ENCODE measurements at regions not wholly inside any gene's neighbourhood (a gene's known extent, or its start where the extent isn't known, plus 50 kb on each side); places are given as distances from the start of the nearest gene placed in this dataset.

DNA sequence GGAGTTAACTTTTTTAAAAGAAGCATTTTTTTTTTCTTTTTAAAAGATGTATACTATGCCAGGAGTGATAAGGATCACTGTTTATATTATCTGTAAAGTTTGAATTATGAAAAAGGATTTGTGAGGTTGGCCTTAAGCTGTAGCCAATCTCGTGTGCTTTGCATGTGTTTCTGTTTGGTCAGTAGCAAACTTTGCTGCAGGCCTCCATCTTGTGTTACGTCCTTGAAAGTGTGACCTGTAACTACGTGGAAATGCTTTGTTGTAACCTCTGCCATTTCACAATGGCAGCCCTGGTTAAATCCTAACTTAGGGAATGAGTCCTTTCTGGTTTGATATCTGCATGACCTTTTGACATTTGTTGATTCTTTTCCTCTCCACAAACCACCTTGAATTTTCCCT, 1345.6 kb downstream of the NSUN3 start:
- H3K9me3 Mint-ChIP-seq: no peaks in the 10 kb centered on the region
- intact Hi-C loops (cut with micrococcal nuclease): no loop called here
- no peak overlapping the region for H3K4me3 Mint-ChIP-seq
- H3K27me3 Mint-ChIP-seq: no peaks in the 10 kb centered on the region
- no peak for DNase-seq
- no peaks in the 10 kb centered on the region for H3K36me3 Mint-ChIP-seq (ENCODE audit: low read depth)
- H3K4me1 Mint-ChIP-seq: no peaks in the 10 kb centered on the region
- no peak overlapping the region for H3K27ac Mint-ChIP-seq

DNA sequence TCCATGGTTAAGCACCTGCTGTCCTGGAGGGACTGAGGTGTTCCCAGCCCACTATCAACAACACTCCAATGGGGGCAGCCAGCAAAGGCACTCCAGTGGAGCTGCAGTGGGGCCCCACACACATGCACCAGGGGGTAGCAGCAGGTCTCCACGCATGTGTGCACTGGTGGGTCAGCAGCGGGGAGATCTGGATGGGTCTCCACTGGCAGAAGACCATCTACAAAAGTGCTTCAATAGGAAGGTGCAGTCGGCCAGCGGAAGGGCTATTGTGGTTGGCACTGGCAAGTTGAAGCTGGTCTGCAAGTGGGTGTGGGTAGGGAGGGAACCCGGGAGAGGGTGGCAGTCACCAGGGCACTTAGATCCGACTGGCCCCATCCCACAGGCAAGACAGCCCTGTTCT, 1355.4 kb downstream of the NSUN3 start:
- H3K9me3 Mint-ChIP-seq: no peaks in the 10 kb centered on the region
- no peaks in the 10 kb centered on the region for H3K4me1 Mint-ChIP-seq
- intact Hi-C loops (cut with micrococcal nuclease): no loop called here
- no peak overlapping the region for H3K27ac Mint-ChIP-seq
- H3K27me3 Mint-ChIP-seq: no peaks in the 10 kb centered on the region
- no peaks in the 10 kb centered on the region for H3K36me3 Mint-ChIP-seq (ENCODE audit: low read depth)
- no peak for DNase-seq
- H3K4me3 Mint-ChIP-seq: no peak overlapping the region

DNA sequence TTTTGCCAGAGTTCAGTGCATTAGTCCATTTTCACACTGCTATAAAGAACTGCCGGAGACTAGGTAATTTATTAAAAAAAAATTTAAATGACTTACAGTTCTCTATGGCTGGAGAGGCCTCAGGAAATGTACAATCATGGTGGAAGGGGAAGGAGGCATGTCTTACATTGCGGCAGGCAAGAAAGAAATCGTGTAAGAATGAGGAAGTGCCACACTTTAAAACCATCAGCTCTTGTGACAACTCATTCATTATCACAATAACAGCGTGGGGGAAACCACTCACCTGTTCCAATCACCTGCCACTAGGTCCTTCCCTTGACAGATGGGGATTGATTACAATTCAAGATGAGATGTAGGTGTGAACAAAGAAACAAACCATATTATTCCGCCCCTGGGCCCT, 1361.4 kb downstream of the NSUN3 start:
- Mint-ChIP-seq H3K27me3 (no peaks in the 10 kb centered on the region), H3K9me3 (peaks cover 3% of the 10 kb centered on the region), H3K27ac (no peak overlapping the region), H3K36me3 (ENCODE audit: low read depth) (no peaks in the 10 kb centered on the region), H3K4me1 (no peaks in the 10 kb centered on the region), H3K4me3 (no peak overlapping the region)
- intact Hi-C loops (cut with micrococcal nuclease): no loop called here
- DNase-seq: no peak

DNA sequence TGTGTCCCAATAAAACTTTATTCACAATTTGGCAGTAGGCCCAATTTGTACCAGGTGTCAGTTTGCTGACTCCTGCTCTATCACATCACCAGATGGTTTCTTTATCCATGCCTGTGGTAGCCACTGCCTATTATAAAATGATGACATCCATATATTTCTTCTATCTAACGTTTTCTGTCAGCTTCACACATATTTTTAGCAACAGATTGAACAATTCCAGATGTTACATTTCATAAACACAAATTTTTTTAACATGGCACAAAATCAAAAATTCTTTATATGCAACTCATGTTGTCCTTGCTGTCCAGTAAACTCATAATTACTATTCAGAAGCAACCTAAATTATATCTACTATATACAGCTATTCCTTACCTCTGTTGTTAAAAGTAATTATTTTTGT, 1371.6 kb downstream of the NSUN3 start:
- H3K9me3 Mint-ChIP-seq: no peaks in the 10 kb centered on the region
- H3K36me3 Mint-ChIP-seq (ENCODE audit: low read depth): no peaks in the 10 kb centered on the region
- intact Hi-C loops (cut with micrococcal nuclease): no loop called here
- H3K27me3 Mint-ChIP-seq: no peaks in the 10 kb centered on the region
- no peak overlapping the region for H3K4me3 Mint-ChIP-seq
- H3K4me1 Mint-ChIP-seq: no peaks in the 10 kb centered on the region
- H3K27ac Mint-ChIP-seq: no peak overlapping the region
- DNase-seq: no peak

DNA sequence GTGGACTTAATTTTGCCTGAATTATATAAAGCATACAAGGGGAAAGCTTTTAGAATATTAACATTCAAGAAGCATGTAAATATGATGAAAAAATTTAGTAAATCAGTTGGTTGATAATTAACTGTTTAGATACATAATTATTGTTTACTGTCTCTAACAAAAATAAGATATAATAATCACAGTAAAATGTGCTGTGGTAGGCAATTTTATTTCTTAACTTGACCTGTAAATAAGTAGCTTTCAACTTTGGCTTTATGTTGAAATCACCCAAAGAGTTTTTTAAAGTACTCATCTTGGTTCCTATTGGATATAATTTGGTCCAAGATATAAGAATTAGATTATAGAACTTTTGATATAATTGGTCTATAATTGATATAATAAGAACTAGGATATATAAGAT, 1374.5 kb downstream of the NSUN3 start:
- no peaks in the 10 kb centered on the region for H3K27me3 Mint-ChIP-seq
- H3K36me3 Mint-ChIP-seq (ENCODE audit: low read depth): no peaks in the 10 kb centered on the region
- no peak for DNase-seq
- H3K9me3 Mint-ChIP-seq: no peaks in the 10 kb centered on the region
- H3K4me3 Mint-ChIP-seq: no peak overlapping the region
- H3K27ac Mint-ChIP-seq: no peak overlapping the region
- no peaks in the 10 kb centered on the region for H3K4me1 Mint-ChIP-seq
- intact Hi-C loops (cut with micrococcal nuclease): no loop called here

DNA sequence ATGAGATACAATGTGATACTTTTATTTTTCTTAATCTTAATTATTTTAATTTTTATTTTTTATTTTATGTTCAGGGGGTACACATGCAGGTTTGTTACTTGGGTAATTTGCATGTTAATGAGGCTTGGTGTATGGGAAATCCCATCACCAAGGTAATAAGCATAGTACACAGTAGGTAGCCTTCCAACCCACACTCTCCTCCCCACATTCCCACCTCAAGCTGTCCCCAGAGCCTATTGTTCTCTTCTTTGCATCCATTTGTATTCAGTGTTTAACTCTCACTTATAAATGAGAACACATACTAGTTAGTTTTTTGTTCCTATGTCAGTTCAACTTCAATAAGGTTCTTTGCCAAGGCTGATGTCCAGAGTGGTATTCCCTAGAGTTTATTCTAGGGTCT, 1375.4 kb downstream of the NSUN3 start:
- Mint-ChIP-seq H3K9me3 (no peaks in the 10 kb centered on the region), H3K4me1 (no peaks in the 10 kb centered on the region), H3K36me3 (ENCODE audit: low read depth) (no peaks in the 10 kb centered on the region), H3K4me3 (no peak overlapping the region), H3K27ac (no peak overlapping the region), H3K27me3 (no peaks in the 10 kb centered on the region)
- intact Hi-C loops (cut with micrococcal nuclease): no loop called here
- no peak for DNase-seq

DNA sequence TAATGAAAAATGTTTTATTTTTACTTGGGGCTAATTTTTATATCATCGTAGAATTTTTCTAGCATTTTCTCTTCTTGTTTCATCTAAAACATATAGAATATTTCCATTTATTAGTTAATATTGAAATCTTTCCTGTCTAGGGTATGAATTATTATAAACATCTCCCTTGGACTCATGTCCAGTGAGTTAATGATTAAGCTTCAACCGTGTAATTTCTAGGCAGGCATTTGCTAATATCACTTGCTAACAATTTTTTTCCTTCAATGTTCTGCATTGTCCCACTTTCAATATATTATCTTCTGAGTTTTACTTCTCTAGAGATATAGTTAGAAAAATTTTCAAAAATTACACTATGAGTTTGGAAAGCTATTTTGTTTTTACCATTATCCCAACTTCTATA, 1371.6 kb upstream of the EPHA6 start:
- H3K27me3 Mint-ChIP-seq: no peaks in the 10 kb centered on the region
- no peaks in the 10 kb centered on the region for H3K4me1 Mint-ChIP-seq
- H3K27ac Mint-ChIP-seq: no peak overlapping the region
- intact Hi-C loops (cut with micrococcal nuclease): no loop called here
- H3K4me3 Mint-ChIP-seq: no peak overlapping the region
- DNase-seq: no peak
- H3K36me3 Mint-ChIP-seq (ENCODE audit: low read depth): no peaks in the 10 kb centered on the region
- no peaks in the 10 kb centered on the region for H3K9me3 Mint-ChIP-seq

DNA sequence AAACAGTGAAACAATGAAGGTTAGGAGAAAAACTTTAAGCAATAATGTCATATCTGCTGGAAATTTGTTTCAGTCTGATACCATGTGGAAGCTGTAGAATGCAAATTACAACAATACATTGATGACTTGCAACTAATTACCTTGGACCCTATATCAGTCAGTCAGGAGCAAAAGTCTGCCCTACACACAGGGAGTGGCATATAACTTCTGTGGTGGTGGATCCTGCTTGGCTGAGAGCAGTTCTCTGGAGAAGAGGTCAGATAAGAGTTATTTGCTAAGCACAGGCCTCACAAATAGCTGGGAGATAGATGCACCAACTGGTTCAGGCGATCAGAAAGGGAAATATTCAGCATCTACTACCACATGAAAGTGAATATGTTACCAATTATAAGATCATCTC, 1364.6 kb upstream of the EPHA6 start:
- Mint-ChIP-seq H3K9me3 (no peaks in the 10 kb centered on the region), H3K4me1 (no peaks in the 10 kb centered on the region), H3K27ac (no peak overlapping the region), H3K27me3 (no peaks in the 10 kb centered on the region), H3K36me3 (ENCODE audit: low read depth) (no peaks in the 10 kb centered on the region), H3K4me3 (no peak overlapping the region)
- DNase-seq: no peak
- intact Hi-C loops (cut with micrococcal nuclease): no loop called here

DNA sequence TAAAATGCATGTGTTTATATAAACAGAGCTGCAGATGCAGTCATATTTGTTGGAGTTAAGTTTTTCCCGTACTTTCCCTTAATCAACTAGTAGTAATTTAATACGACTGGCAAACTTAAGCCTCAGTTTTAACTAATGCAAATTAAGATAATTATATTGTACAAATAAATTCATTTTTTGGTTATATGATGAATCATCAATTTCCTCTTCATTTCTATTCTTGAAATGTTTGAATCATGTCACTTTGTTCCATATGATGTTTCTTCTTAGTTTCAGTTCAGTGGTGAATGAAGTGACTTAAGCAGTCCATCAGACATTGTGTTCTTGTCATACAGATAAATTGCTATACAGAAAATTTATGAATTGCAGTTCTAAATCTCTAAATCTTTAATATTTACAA, 1361.2 kb upstream of the EPHA6 start:
- DNase-seq: no peak
- Mint-ChIP-seq H3K36me3 (ENCODE audit: low read depth) (no peaks in the 10 kb centered on the region), H3K9me3 (no peaks in the 10 kb centered on the region), H3K4me3 (no peak overlapping the region), H3K27ac (no peak overlapping the region), H3K27me3 (no peaks in the 10 kb centered on the region), H3K4me1 (no peaks in the 10 kb centered on the region)
- intact Hi-C loops (cut with micrococcal nuclease): no loop called here

DNA sequence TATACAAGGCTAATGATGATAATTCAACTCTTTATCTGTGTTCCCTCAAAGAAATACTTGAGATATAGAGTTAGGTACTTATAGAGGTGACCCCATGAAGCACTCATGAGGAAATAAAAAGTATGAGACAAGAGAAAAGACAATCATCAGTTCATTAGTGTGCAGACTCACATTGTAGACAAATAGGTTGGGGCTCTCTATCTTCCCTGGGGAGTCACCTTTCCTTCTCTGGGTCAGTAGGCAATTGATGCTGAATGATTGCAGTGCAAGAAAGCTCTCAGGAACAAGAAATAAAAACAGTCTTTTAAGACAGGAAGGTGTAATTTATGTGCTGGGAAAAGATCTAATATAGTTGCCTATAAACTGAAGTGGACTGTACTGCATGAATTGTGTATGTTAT, 1357.6 kb upstream of the EPHA6 start:
- Mint-ChIP-seq H3K27me3 (no peaks in the 10 kb centered on the region), H3K36me3 (ENCODE audit: low read depth) (no peaks in the 10 kb centered on the region), H3K4me1 (no peaks in the 10 kb centered on the region), H3K27ac (no peak overlapping the region), H3K4me3 (no peak overlapping the region), H3K9me3 (no peaks in the 10 kb centered on the region)
- DNase-seq: no peak
- intact Hi-C loops (cut with micrococcal nuclease): no loop called here

DNA sequence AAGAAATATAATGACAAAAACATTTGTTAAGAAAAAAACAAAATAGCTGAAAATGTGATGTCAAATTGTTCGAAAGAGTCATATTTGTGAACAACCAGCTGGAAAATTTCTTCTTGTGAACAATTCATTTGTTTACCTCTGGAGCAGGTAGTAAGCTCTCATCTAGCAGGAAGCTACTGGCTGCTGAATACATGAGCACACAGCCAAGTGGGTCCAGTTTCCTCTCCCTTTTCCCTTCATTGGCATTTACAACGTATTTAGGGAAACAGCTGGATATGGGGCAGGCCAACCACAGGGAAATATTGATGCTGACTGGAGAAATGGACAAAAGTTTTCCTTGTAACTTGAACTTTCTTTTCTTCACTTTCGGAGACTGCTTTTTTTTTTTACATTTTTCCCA, 1354.7 kb upstream of the EPHA6 start:
- DNase-seq: no peak
- no peaks in the 10 kb centered on the region for H3K27me3 Mint-ChIP-seq
- H3K27ac Mint-ChIP-seq: no peak overlapping the region
- no peaks in the 10 kb centered on the region for H3K4me1 Mint-ChIP-seq
- no peaks in the 10 kb centered on the region for H3K9me3 Mint-ChIP-seq
- H3K36me3 Mint-ChIP-seq (ENCODE audit: low read depth): no peaks in the 10 kb centered on the region
- intact Hi-C loops (cut with micrococcal nuclease): no loop called here
- no peak overlapping the region for H3K4me3 Mint-ChIP-seq

DNA sequence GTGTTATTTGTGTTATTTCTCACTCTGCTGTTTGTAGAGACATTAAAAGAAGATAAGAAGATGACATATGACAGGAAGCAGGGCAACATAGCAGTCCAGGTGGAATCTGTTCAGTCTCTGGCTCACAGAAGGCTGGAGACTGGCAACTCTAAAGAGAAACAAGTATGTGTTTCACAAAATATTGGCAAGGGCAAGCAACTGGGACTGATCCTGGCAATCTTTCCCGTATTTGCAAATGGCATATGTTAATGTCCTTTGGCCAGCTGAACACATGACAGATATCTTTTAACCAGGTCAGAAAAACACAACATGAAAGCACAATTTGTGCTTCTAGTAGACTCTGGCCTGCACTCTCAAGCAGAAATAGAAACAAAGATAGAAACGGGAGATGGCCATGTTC, 1354.1 kb upstream of the EPHA6 start:
- Mint-ChIP-seq H3K27me3 (no peaks in the 10 kb centered on the region), H3K4me1 (no peaks in the 10 kb centered on the region), H3K9me3 (no peaks in the 10 kb centered on the region), H3K36me3 (ENCODE audit: low read depth) (no peaks in the 10 kb centered on the region), H3K27ac (no peak overlapping the region), H3K4me3 (no peak overlapping the region)
- intact Hi-C loops (cut with micrococcal nuclease): no loop called here
- no peak for DNase-seq

DNA sequence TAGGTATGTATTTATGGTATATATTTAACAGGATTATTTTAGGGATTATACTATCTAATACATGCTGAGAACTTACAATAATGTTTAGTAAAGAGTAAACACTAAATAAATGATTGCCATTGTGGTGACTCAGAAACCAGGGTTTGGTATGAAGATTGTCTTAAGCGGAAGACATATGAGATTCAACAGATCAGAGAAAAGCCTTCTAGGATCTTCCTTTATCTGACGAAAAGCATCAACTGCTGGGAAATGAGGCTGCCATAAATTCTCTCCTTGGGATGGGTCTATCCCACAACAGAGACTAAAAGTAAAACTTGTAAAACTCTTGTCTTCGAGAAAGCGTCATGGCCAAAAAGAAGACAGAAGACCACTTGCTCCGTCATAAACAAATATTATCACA, 1352.2 kb upstream of the EPHA6 start:
- intact Hi-C loops (cut with micrococcal nuclease): no loop called here
- Mint-ChIP-seq H3K9me3 (peaks cover 5% of the 10 kb centered on the region), H3K27ac (no peak overlapping the region), H3K27me3 (no peaks in the 10 kb centered on the region), H3K36me3 (ENCODE audit: low read depth) (no peaks in the 10 kb centered on the region), H3K4me3 (no peak overlapping the region), H3K4me1 (no peaks in the 10 kb centered on the region)
- no peak for DNase-seq

DNA sequence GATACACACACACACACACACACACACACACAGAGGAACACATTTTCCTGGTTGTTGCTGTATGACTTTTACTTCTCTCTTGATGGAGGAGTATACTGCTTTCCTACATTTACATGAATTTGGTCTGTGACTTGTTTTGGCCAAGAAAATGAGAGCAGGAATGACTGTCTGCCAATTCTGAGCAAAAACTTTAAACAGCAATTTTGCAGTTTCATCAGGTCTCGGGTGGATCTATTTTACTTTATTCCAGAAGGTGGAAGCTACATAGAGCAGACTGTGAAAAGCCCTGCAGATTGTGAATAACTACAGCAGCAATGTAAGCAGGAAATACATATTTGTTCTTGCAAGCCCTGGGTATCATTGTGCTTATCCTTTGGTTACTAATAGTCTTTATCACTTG, 1350.0 kb upstream of the EPHA6 start:
- DNase-seq: no peak
- no peaks in the 10 kb centered on the region for H3K4me1 Mint-ChIP-seq
- intact Hi-C loops (cut with micrococcal nuclease): no loop called here
- H3K9me3 Mint-ChIP-seq: peaks cover 5% of the 10 kb centered on the region
- H3K27me3 Mint-ChIP-seq: no peaks in the 10 kb centered on the region
- H3K4me3 Mint-ChIP-seq: no peak overlapping the region
- H3K27ac Mint-ChIP-seq: no peak overlapping the region
- no peaks in the 10 kb centered on the region for H3K36me3 Mint-ChIP-seq (ENCODE audit: low read depth)

DNA sequence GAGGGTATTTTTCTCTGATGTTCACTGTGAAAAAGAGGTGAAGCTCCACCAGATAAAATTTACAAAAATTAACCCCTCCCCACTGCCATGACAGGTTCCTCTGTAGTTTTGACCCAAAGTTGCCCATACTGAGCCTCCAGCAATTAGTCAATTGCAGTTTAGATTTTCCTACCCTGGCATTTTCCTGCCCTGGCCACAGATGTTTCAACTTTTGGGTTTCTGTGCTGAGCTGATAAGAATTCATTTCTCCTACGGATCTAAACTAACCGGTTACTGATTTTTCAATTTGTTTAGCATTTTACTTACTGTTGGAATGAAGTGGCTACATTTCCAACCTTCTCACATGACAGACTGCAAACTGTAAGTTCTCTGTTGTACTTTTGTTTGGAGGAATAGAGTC, 1346.1 kb upstream of the EPHA6 start:
- Mint-ChIP-seq H3K4me3 (no peak overlapping the region), H3K36me3 (ENCODE audit: low read depth) (no peaks in the 10 kb centered on the region), H3K27me3 (no peaks in the 10 kb centered on the region), H3K4me1 (no peaks in the 10 kb centered on the region), H3K27ac (no peak overlapping the region), H3K9me3 (peaks cover 5% of the 10 kb centered on the region)
- intact Hi-C loops (cut with micrococcal nuclease): no loop called here
- no peak for DNase-seq

DNA sequence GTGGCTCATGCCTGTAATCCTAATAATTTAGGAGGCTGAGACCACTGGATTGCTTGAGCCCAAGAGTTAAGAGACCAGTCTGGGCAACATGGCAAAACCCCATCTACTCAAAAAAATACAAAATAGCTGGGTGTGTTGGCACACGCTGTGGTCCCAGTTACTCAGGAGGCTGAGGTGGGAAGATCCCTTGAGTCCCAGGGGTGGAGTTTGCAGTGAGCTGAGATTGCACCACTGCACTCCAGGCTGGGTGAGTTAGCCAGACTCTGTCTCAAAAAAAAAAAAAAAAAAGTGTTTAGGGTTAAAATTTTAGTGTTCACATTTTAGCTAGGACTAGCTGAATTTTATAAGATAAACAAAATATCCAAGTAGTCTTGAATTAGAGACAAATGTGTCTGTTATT, 1340.1 kb upstream of the EPHA6 start:
- Mint-ChIP-seq H3K4me1 (no peaks in the 10 kb centered on the region), H3K9me3 (no peaks in the 10 kb centered on the region), H3K4me3 (no peak overlapping the region), H3K27me3 (no peaks in the 10 kb centered on the region), H3K36me3 (ENCODE audit: low read depth) (no peaks in the 10 kb centered on the region), H3K27ac (no peak overlapping the region)
- no peak for DNase-seq
- intact Hi-C loops (cut with micrococcal nuclease): no loop called here
